Fibroblast of the conjunctiva (primary cell): ENCODE measurements at regions not wholly inside any gene's neighbourhood (a gene's known extent, or its start where the extent isn't known, plus 50 kb on each side); places are given as distances from the start of the nearest gene placed in this dataset.

ENCODE experiments used
- DNase-seq: peaks from one replicate; pipeline ENCODE4 v3.0.0-alpha.2; 2010; ENCODE audit warnings: low read depth

DNA sequence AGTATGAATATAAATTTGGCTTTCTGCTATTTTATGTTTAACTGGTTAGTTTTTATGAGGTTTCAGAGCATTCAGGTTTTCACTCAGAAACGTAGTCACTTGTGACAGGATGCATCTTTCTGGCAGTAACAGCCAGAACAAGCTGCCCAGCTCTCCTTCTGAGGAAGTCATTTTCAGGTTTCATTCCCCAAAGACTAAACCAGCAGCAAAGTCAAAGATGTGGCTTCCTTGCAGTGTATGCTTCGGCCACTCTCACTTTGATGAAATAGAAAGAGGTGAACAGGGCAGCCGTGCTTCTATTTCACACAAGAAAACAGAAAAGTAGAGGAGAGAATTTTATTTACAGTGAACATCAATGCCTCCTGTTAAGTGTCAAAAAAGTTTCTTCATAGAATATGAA is 469.1 kb downstream of the BTBD3 start:
- DNase-seq: no peak

GRCh38 chr20:12391099-12391498 is 473.4 kb downstream of the BTBD3 start:
- no peak for DNase-seq

DNA sequence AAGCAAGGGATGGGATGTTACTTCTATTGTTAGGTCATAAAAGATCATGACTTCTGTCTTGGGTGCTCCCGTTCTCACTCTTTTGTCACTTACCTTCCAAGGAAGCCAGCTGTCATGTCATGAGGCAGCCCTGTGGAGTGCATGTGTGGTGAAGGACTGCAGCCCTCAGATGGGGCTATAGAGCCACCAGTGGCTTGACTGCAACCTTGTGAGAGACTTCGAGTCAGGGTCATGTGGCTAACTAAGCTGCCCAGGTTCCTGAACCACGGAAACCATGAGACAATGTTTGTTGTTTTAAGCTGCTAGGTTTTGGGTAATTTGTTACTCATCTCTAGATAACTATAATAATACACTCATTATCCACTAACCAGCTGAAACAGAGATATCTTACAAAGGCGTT is 477.1 kb downstream of the BTBD3 start:
- no peak for DNase-seq

DNA sequence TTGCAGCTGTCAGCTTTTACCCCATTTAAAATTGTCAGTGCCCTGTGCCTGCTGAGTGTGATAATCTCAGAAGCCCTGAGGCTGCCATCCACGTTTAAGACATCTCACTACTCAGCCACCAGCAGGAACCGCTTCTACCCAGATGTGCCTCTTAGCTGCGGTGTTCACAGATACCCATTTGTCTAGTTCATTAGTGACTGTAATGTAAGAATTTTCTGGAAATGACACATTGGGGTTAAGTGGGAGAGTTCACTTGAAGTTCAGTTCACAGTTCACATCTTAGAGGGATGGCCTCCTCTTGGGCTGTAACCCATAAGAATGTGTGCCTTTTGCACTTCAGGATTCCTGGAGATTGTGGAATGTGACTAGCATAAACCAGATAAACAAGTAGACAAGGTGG is 477.7 kb downstream of the BTBD3 start:
- no peak for DNase-seq

DNA sequence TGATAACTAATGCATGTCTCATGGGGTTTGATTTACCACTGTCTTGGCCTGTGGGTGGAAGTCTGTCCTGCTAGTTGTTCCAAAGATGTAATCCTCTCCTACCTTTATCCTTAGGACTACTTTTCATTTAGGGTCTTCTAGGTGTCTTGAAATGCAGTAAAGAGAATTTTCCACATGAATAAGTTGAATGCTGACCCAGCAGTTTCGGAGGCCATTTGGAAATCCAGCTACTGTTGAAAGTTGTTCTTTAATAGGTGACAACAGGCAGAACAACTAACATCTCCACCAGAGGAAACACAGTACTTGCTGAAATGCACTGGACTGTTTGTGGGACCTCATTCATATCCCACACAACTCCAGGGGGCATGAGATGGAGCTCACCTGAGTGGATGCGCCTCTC is 478.1 kb downstream of the BTBD3 start:
- no peak for DNase-seq

GRCh38 chr20:12399110-12399836 is 481.6 kb downstream of the BTBD3 start:
- no peak for DNase-seq

DNA sequence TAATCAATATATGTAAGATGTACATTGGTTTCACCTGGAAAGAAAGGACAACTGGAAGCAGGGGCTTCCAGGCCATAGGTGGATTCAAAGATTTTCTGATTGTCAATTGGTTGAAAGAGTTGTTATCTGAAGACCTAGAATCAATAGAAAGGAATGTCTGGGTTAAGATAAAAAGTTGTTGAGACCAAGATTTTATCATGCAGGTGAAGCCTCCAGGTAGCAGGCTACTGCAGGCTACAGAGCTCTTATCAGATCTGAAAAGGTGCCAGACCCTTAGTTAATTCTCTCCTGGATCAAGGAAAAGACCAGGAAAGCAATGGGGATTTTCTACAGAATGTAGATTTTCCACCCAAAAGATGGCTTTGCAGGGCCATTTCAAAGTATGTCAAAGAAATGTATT is 487.2 kb downstream of the BTBD3 start:
- DNase-seq: no peak

DNA sequence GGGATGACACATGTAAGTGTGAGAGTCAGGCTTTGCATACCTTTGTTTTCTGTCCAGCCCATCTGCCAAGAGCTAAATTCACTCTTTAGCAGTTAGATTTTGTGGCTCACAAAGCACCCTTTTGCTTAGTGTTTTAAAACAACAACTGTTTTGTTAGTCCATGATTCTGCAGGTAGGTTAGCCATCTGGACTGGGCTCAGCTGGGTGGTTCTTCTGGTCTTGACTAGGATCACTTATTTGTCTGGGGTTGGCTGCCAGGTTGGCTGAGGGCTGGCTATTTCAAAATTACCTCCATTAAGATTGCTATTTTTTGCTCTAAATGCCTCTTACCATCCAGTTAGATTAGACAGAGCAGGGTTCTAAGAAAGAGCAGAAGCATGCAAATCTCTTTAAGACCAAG is 489.3 kb downstream of the BTBD3 start:
- DNase-seq: no peak

GRCh38 chr20:12409501-12409900 is 491.8 kb downstream of the BTBD3 start:
- no peak for DNase-seq

GRCh38 chr20:12410783-12411182 is 493.1 kb downstream of the BTBD3 start:
- DNase-seq: no peak

- no peak for DNase-seq
These were observed 493.7 kb downstream of the BTBD3 start for GRCh38 chr20:12411246-12411940.

GRCh38 chr20:12413116-12413515 is 495.4 kb downstream of the BTBD3 start:
- no peak for DNase-seq

DNA sequence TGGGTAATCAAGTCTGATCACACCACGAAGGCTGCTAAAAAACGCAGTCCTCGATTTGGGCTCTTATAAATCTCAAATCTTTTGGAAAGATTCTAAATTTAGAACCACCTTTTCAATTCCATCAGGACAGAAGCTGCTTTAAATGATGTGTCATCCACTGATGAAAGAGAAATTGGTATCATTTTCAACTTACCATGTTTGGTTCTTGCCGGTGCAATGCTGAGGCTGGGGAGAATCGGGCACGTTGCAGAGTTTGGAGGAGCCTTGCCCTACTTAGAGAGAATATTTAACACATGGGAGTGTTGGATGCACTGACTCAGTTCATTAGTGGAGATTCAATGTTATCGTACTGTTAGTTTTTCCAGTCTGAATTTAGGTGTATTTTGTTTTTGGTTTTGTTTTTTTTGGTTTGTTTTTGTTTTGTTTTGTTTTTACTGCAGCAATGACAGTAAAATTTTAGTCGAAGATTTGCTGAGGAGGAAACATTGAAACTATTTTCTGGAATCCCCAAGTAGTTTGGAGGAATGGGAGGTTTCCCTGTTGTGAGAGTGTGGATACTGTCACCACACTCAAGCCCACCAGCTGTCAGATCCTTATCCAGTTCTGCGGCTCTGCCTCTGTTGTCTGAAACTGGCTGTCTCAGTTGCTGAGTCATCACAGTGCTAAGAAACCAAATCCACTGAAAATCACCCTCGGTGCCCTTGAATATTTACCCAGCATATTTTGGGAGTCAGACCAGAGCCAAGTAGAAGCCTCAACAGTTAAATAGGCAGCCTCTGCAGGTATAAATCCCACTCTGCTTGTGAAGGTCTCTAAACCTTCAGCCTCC is 497.0 kb downstream of the BTBD3 start:
- no peak for DNase-seq

GRCh38 chr20:12416281-12416680 is 498.6 kb downstream of the BTBD3 start:
- DNase-seq: no peak

- no peak for DNase-seq
These were observed 516.0 kb downstream of the BTBD3 start for GRCh38 chr20:12433724-12434123.

DNA sequence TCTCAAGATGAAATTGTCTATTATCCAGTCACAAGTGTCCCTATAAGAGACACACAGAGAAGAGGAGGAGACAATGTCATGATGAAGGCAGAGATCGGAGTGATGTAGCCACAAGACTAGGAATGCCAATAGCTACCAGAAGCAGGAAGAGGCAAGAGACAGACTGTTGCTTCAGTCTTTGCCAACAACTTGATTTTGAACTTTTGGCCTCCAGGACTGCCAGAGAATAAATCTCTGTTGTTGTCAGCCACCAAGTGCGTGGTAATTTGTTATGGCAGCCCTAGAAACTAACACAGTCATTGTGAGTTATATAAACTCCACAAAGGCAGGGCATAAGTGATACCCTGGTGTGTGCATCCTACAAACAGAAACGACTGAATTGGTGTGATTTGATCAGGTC is 517.0 kb downstream of the BTBD3 start:
- DNase-seq: no peak

DNA sequence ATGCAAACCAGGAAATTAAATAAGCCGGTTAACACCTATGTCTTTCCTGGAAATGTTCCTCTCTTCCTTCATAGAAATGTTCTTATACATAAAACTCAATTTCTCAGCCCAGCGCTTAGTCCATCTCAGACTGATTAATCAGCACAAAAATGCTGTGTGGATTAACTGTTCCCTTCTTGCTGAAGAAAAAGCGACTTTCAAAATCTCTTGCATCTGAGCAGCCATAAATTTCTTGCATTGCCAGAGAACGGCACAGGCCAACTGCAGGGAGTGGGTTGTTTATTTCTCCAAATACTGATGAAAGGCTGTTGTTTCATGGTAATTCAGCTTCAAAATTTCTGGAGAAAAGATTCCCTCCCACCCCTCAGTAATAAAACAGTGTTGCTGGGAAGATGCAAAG is 517.6 kb downstream of the BTBD3 start:
- DNase-seq: peak; percentile 20

GRCh38 chr20:12453711-12454110 is 536.0 kb downstream of the BTBD3 start:
- DNase-seq: no peak

- DNase-seq: no peak
These were observed 537.5 kb downstream of the BTBD3 start for GRCh38 chr20:12455148-12455547.

- no peak for DNase-seq
These were observed 540.5 kb downstream of the BTBD3 start for GRCh38 chr20:12458241-12458640.

DNA sequence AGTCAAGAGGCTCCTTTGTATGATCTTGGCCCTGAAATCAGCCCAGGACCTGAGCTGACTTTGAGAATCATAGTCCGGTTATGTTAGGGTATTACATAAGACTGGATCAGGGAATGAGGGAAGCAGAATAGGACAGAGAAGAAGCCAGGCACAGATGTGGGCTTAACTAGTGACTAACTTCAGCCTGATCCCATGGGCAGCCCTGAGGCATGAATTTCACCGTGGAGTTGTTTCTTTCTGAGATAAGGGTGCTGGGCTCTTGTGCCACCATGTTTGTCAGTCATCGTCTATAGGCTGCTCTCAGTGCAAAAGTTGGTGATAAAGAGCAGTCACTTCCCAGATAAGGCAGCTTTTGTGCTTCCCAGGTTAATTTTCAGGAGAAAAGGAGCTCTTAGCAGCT is 544.7 kb upstream of the SPTLC3 start:
- DNase-seq: no peak

DNA sequence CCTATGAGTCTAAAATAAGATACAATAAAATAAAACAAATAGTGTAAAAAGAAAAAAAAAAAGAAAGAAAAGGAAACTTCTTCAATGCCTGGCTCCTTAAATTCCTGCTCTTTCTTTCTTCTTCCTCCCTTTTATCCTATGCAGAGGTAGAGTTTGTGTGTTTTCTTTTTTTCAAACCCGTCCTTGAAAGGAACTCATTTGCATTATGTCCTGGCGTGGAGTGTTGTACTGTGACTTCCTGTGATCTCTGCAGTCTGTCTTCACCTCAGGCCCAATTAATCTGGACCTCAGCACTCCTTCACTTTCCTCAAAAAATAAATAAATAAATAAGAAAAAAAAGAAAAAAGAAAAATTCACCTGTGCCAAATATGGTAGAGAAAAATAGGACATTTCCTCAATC is 541.9 kb upstream of the SPTLC3 start:
- DNase-seq: no peak

GRCh38 chr20:12467758-12468157 is 541.0 kb upstream of the SPTLC3 start:
- DNase-seq: no peak
